GM18517 (cell line): ENCODE measurements at regions not wholly inside any gene's neighbourhood (a gene's known extent, or its start where the extent isn't known, plus 50 kb on each side); places are given as distances from the start of the nearest gene placed in this dataset.

Experiments
- ATAC-seq: cut with Tn5 transposase; IDR thresholded peaks from one replicate; pipeline ENCODE4 v1.9.1; 2021; ENCODE audit warnings: mild to moderate bottlenecking, moderate library complexity; ENCODE audit not compliant: unreplicated experiment

DNA sequence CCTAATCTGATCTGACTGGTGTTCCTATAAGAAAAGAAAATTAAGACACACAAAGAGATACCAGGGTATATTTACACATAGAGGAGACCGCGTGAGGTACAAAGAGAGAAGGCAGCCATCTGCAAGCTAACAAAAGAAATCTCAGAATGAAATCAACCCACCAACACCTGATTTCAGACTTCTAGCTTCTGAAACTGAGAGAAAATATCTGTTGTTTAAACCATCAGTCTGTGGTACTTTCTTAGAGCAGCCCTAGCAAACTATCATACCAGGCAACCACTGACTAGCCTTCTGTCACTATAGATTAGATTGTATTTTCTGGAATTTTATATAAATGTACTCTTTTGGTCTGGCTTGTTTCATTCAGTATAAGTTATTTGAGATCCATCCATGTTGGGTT, 779.3 kb upstream of the ACO1 start:
- no peak for ATAC-seq

DNA sequence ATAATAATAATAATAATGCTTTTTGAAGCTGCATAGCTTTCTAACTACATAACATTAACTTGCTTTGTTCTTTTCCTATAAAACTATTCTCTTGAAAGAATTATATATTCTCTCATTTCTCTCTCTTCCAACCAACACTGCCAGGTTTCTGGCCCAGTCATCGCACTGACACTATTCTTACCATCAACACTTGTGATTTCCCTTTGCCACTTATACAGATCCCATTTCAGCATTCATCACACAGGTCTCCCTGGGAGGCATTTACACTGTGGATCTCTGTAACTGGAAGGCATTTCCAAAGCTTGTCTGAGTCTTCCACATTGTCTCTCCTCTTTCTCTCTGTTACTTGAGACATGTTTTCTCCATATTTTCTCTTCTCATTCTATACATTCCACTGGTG, 777.8 kb upstream of the ACO1 start:
- no peak for ATAC-seq

DNA sequence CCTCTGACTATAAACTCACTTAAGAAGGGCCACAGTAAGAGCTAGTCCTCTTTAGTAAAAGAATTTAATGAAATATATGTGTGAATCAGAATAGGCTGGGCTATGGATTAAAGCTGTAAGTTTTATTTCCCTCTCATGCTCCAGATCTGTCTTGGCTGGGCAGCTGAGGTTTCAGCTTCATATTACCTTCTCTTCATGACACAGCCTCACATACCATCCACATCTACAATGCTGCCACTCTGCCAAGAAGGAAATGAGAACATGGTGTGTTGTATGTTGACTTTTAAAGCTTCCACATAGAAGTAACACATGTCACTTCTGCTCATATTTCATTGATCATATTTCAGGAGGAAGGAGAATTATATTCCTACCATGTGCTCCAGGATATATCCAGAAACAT, 776.0 kb upstream of the ACO1 start:
- ATAC-seq: no peak

DNA sequence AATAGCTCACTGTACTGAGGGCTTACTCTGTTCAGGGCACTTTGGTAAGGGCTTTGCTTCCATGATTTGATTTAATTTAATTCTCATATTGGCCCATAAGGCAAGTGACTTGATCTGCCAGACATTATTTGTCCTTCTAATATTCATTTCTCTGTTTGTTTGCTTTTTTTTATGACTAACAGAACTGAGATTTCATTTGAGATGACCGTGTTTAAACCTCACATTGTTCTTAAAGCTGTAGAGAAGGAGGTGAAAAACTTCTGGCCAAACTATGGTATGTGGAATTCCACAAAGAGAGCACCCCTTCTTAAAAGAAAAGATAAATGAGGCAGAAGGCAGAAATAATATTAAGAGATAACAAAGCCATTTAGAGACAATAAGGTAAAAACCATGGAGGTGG, 775.6 kb upstream of the ACO1 start:
- ATAC-seq: no peak

DNA sequence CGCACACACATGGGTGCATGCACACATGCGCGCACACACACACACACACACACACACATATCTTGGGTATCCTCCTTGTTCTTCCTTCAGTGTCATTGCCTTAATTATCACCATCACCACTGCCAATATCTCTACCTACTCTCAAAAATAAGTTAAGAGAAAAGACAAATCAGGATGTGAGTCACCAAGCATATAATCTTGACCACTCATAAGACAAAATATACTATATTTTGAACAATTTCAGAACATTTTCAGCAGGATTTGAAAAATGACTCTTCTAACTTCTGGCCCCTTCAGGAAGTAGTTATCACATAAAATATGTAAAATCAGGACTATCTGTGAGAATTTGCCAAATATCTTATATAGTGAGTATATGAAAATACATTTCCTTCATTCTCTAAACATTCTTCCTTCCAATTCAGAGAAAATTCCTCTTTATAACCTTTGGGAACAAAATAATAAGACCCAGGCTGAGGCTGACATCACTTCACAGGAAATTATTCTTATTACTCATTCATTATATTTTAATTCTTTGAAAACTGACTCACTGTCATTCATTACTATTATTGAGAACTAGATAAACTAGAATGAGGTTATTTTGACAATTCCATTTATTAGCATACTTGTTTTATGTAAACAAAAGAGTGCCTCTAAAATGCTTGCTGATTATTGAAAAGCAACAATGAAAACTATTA, 772.0 kb upstream of the ACO1 start:
- no peak for ATAC-seq

DNA sequence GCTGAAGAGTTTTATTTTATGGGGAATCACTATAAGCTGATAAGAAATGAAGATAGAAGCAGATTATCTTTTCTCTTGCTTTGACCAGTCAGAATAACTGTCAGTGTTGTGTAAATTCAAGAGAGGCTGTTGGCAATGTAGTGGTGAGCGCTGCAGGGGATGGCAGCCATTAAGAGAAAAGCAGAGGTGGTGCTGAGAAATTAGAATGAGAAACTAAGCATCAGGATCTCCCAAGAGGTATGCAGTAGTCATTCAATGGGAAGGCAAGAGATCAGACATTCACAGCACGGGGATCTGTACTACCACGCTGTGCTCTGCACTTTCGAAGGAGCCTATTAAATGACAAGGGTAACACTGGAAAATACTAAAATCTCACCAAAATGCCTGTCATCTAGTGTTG, 768.5 kb upstream of the ACO1 start:
- ATAC-seq: no peak

DNA sequence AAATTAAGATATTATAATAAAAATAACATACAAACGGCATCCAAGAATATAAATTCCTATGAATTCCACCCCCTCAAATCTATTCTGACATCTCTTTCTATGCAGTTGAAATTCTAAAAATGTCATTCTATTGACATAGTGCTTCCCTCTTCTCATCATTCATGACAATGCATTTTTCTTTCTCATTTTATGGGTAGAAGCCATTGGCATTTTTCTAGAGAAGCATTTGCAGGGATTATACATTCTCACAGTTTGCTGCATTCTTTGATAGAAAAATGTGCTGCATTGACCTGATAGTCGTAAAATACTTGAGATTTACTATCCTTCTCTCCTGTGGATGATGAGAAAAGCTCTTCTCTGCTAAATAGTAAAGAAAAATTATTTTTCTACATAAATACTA, 760.9 kb upstream of the ACO1 start:
- ATAC-seq: no peak

DNA sequence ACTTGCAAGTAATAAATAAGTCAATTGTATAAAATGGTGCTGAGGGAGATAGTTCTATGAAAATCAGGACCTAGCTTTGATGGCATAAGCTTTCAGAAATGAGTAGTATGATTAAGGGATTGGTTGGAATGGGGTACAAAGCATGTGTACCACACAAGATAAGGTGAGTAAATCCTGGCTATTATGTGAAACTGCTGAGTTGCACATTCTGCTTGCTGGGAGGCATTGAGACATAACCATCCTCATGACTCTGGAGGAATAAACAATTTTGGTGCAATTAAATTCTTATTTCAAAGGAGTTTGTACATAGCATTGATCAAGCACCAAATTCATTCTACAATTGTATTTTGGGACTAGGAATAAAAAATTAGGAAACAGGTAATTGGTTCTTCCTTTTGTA, 755.2 kb upstream of the ACO1 start:
- ATAC-seq: no peak

DNA sequence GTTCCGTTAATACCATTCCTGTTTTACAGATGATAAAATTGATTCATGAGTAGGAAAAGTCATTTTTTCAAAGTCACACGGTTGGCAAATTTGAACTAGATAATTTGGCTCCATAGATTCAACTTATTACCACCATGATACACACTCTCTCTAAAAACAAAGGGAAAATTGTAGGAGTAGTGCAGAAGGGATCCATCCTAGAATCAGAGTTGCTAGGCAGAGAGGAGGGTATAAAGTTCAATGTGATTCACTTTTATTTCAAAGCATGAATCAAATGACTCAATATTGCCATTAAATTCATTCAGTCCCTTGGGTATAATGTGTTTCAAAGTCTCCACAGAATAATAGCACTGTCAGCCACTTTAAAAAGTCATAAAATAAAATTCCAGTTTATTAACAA, 747.2 kb upstream of the ACO1 start:
- no peak for ATAC-seq

DNA sequence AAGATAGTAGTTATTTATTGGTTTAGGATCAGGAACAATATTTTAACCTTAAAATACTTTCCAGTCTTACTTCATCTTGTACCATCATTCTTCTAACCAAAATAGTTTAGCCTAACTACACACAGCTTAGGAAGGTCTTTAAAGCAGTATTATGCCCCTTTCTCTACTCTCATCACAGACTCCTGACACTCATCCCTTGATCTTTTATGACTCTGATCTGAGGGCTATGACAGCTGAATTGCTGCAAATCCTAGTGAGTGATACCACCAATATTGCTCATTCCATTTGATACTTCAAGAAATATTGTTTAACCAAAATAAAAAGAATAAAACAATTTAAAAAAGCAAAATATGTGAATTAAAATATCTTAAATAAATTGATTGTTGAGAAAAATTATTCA, 746.6 kb upstream of the ACO1 start:
- no peak for ATAC-seq

DNA sequence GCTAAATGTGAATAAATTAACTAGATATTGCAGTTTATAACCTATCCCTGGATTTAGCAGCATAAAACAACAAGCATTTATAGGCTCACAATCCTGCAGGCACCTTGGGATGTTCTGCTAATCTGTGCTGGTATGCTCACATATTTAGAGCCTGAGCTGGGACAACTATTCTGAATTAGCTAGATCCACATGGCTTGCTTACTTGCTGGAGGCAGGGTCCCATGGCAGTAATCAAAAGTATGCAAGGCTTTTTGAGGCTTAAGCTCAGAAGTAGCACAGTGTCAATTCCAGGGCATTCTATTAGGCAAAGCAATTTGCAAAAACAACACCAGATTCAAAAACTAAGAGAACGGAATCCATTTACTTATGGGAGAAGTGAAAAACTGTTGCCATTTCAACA, 745.0 kb upstream of the ACO1 start:
- ATAC-seq: no peak

DNA sequence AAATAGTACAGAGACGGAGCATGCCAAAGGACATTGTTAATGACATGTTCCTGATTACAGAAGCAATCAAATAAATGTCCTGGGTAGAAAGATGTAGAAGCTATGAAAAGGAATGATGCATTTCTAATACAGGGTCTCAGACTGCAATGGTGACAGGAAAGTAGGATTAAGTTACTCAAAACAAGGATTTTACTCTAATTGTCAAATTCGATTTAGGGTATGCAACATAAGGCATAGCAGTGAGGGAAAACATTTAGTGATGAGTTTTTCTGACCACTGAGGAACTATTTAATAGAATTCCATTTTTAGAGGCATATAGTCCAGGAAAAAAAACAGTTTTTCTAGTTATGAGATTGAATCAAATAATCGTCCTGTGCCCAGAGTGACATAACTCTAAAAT, 715.1 kb upstream of the ACO1 start:
- ATAC-seq: no peak

DNA sequence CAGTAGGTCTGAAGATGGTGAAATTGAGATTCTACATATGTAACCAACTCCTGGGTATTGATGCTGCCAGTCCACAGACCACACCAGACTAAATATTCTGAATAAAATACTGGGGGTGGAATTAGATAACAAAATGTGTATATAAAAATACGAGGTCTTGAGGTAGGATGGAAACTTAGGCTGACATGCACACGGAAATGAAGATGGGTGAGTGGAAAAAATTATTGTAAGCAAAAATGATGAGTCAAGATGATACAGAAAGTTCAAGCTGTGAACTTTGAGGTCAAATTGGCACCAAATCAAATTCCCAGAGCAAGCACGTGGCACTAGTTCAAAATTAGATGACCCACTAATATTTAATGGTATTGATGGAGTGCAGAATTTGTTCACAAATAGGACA, 713.4 kb upstream of the ACO1 start:
- ATAC-seq: peak; percentile 67

DNA sequence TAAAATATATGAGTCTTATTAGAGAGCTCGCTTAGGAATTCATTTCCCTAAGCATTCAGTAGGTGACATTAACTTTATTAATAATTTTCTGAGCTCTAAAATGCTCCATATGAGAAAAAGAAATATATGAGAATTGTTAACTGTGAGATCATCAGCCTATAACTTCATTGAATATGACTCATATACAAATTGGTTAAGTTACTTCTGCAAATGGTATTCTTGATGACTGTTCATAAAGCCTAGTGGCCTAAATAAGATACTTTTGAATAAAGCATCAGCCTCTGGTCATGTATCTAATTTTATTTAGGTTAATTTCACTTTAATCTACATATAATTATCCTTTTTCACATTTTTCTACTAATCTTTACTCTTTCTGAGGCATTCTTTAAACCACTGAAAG, 710.2 kb upstream of the ACO1 start:
- no peak for ATAC-seq

DNA sequence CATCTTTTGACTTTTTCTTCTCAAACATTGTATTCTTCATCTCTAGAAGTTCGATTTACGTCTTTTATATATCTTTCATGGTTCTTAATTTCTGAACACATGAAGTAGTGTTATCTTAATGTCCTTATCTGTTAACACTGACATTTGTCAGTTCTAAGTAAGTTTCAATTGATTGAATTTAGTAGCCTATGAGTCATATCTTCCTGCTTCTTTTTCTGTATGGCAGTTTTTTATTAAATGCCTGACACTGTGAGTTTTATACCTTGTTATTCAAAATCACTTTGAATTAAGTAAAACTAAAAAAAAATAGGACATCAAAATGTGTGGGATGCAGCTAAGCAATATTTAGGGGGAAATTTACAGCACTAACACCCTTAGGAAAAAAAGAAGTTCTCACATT, 707.0 kb upstream of the ACO1 start:
- no peak for ATAC-seq

DNA sequence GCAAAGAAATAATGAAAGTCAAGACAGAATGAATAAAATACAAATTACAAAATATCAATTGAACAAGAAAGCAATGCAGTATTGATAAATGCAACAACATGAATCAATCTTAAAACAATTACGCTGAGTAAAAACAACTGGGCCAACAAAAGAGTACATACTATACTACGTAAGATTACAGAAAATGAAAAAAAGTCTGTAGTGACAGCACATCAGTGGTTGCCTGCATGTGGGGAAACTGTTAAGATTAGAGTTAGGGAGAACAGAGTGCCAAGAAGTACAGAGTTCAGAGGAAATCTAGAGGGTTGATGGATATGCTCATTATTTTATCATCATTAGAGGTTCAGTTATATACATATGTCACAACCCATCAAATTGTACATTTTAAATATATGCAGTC, 706.6 kb upstream of the ACO1 start:
- ATAC-seq: no peak

DNA sequence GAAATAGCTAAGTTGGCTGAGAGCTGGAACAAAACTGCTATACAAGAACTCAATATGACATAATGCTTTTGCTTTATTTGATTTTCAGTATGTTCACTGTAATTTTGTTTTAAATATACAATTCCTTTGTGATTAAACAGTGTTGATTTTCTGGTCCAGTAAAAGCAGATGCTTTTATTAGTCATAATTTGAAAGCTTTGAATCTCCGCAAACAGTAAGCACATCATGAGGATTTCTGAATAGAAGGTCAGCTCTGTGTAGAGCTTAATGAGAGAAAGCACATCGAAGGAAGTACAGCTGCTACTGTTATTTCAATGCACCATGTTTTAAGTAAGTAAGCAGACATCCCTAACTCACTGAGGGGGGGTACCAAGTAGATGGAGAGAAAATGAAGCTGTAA, 701.3 kb upstream of the ACO1 start:
- no peak for ATAC-seq

DNA sequence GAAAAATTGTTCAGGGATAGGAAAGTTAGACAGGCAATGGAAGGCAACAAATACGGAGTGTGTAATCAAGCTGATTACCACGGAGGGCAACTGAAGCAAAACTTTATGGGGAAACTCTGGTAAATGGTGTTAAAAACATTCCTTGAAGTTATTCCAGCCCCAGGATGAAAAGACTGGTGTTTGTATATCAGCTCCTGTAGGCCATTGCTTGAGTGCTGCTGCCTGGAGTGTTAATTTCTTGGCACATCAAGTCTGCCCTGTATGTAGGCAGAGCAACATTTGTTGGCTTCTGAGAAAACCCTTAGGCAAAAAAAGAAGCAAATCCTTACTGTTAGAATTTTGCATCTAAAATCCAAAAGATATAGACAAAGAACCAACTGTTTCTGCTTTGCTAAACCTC, 686.5 kb upstream of the ACO1 start:
- ATAC-seq: no peak

DNA sequence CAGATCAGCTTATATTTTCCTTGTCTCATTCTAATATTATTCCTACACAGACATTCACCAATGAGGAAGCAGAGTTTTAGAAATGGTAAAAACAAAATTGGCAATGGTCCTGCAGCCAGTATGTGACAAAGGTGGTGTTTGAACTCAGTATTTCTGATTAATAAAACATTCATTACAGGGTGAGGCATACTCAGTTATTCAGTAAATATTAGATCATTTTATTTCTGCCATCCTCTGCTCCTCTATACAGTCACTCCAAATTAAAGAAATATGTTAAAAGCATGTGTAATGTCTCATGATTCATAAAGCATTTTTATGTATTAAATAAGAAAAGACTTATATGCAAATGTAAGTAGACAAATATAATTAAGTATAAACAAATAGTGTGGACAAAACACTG, 684.6 kb upstream of the ACO1 start:
- ATAC-seq: no peak

DNA sequence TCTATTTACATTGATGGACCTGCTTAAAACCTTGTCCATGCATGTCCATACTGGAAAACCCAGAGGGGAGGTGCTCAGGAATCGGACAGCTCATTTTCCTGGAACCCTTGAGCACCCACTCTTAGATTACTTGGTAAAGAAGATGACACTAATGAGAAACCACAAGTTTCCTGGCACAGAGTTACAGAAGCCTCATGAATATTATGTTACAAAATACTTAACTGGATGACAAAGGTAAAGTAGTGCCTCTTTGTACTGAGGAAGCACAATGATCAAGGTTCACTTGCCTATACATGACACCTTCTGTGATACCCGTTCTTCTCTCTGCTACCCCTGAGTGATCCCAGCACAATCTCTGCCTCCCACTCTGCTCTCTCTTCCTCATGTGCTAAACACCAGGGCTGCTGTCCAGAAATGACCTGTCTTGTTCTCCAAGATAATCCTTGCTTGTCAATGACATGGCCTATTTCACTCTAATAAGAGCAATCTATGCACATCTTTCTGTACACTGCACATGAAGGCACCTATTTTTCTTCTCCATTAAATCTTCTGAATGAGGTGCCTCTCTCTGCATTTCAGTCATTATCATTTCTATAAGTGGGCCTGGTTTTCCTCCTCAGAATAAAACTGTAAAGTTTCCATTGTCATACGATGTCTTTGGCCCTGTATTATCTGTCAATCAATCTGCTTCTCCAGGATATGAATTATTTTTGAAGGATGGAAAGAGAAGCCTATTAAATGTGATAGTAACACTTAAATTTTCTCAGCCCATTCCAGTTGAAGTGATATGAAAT, 684.0 kb upstream of the ACO1 start:
- no peak for ATAC-seq

DNA sequence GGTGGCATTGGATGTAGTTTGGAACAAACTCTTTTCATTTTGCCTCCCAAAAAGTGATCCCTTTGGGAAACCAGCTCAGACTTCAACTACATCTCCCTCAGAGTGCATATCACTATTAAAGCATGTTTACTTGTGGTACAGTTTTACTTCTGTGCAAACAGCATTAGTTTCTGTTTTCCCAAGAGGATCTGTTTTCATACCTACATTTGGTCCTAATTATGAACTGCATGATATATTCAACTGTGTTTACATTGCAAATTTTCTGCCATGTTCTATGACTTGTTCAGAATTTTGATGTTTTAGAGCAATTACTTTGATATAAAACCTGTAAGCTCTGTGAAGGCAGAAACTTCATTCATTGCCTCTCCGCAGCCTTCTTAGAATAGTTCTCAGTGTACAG, 681.5 kb upstream of the ACO1 start:
- ATAC-seq: no peak

DNA sequence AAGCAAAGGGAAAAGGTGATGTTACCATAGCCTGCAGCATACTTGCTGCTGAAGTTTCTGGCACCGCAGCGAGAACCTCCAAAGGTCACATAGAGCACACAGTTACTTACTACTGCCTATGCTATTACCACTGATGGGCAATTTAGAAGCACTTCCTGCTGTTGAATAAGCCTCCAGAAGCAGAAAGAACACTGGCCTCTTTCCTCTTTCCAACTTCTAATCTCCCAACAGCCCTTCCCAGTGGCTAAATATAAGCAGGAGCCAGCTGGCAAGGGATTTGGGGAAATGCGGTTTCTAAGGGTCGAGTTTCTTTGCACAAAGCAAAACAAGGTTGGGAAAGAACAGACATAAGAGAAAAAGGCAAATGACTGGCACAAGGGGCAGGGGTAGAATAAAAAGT, 669.2 kb upstream of the ACO1 start:
- no peak for ATAC-seq

DNA sequence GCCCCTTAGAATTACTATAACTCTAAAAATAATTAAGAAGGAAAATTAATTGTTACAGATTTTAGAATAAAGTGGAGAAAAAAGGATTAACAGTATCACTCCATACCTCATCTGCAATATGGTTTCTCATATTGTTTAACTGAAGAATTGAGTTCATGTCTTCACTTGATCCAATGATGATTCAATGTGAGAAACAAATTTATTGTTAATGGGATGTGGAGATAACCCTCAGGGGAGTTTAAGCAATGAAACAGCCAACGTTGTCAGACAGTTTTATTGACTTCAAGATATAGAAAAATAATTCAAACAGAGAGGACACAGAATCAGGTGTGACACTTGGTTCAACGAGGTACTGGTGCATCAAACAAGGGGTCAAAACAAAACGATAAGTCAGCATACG, 665.2 kb upstream of the ACO1 start:
- no peak for ATAC-seq
